ENCODE measurements at regions not wholly inside any gene's neighbourhood (a gene's known extent, or its start where the extent isn't known, plus 50 kb on each side); places are given as distances from the start of the nearest gene placed in this dataset.

DNA sequence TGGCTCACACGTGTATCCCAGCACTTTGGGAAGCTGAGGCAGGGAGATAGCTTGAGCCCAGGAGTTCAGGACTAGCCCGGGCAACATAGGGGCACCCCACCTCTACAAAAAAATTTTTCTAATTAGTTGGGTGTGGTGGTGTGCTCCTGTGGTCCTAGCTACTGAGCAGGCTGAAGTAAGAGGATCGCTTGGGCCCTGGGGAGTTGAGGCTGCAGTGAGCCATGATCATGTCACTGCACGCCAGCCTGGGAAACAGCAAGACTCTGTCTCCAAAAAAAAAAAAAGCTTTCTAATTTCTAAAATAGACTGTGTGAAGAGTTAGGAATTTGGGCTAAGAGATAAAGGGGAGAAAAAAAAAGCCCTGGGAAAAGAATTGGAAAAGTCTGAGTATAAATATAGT is 51.9 kb upstream of the NAB1 start:
- TF ChIP-seq, protein P1, sequence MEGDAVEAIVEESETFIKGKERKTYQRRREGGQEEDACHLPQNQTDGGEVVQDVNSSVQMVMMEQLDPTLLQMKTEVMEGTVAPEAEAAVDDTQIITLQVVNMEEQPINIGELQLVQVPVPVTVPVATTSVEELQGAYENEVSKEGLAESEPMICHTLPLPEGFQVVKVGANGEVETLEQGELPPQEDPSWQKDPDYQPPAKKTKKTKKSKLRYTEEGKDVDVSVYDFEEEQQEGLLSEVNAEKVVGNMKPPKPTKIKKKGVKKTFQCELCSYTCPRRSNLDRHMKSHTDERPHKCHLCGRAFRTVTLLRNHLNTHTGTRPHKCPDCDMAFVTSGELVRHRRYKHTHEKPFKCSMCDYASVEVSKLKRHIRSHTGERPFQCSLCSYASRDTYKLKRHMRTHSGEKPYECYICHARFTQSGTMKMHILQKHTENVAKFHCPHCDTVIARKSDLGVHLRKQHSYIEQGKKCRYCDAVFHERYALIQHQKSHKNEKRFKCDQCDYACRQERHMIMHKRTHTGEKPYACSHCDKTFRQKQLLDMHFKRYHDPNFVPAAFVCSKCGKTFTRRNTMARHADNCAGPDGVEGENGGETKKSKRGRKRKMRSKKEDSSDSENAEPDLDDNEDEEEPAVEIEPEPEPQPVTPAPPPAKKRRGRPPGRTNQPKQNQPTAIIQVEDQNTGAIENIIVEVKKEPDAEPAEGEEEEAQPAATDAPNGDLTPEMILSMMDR (tag by site-specific recombination; IDR thresholded peaks at IDR 0.05): no peak
- TF ChIP-seq, protein P2, sequence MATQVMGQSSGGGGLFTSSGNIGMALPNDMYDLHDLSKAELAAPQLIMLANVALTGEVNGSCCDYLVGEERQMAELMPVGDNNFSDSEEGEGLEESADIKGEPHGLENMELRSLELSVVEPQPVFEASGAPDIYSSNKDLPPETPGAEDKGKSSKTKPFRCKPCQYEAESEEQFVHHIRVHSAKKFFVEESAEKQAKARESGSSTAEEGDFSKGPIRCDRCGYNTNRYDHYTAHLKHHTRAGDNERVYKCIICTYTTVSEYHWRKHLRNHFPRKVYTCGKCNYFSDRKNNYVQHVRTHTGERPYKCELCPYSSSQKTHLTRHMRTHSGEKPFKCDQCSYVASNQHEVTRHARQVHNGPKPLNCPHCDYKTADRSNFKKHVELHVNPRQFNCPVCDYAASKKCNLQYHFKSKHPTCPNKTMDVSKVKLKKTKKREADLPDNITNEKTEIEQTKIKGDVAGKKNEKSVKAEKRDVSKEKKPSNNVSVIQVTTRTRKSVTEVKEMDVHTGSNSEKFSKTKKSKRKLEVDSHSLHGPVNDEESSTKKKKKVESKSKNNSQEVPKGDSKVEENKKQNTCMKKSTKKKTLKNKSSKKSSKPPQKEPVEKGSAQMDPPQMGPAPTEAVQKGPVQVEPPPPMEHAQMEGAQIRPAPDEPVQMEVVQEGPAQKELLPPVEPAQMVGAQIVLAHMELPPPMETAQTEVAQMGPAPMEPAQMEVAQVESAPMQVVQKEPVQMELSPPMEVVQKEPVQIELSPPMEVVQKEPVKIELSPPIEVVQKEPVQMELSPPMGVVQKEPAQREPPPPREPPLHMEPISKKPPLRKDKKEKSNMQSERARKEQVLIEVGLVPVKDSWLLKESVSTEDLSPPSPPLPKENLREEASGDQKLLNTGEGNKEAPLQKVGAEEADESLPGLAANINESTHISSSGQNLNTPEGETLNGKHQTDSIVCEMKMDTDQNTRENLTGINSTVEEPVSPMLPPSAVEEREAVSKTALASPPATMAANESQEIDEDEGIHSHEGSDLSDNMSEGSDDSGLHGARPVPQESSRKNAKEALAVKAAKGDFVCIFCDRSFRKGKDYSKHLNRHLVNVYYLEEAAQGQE (tag by site-specific recombination; IDR thresholded peaks at IDR 0.05): no peak
- TF ChIP-seq ZNF621 (tag by site-specific recombination; IDR thresholded peaks at IDR 0.05) (no peak), ZNF776 (tag by site-specific recombination; IDR thresholded peaks at IDR 0.05; ENCODE audit: borderline replicate concordance) (no peak), ZSCAN30 (tag by site-specific recombination; IDR thresholded peaks at IDR 0.05) (no peak), HOXA7 (CRISPR knock-in tag; IDR thresholded peaks at IDR 0.05; ENCODE audit: borderline replicate concordance) (no peak), ZNF174 (tag by site-specific recombination; IDR thresholded peaks at IDR 0.05) (no peak), ZNF274 (IDR thresholded peaks at IDR 0.05; ENCODE audit: low read length) (no peak), ZNF274 (tag by site-specific recombination; IDR thresholded peaks at IDR 0.05; ENCODE audit: borderline replicate concordance) (no peak), ZNF670 (tag by site-specific recombination; IDR thresholded peaks at IDR 0.05; ENCODE audit: low read depth) (no peak)
- TF ChIP-seq, protein P3, sequence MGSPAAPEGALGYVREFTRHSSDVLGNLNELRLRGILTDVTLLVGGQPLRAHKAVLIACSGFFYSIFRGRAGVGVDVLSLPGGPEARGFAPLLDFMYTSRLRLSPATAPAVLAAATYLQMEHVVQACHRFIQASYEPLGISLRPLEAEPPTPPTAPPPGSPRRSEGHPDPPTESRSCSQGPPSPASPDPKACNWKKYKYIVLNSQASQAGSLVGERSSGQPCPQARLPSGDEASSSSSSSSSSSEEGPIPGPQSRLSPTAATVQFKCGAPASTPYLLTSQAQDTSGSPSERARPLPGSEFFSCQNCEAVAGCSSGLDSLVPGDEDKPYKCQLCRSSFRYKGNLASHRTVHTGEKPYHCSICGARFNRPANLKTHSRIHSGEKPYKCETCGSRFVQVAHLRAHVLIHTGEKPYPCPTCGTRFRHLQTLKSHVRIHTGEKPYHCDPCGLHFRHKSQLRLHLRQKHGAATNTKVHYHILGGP (tag by site-specific recombination; IDR thresholded peaks at IDR 0.05): no peak
- TF ChIP-seq, protein P4, sequence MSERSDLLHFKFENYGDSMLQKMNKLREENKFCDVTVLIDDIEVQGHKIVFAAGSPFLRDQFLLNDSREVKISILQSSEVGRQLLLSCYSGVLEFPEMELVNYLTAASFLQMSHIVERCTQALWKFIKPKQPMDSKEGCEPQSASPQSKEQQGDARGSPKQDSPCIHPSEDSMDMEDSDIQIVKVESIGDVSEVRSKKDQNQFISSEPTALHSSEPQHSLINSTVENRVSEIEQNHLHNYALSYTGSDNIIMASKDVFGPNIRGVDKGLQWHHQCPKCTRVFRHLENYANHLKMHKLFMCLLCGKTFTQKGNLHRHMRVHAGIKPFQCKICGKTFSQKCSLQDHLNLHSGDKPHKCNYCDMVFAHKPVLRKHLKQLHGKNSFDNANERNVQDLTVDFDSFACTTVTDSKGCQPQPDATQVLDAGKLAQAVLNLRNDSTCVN (tag by site-specific recombination; optimal IDR thresholded peaks at IDR 0.05): no peak
- TF ChIP-seq, protein P5, sequence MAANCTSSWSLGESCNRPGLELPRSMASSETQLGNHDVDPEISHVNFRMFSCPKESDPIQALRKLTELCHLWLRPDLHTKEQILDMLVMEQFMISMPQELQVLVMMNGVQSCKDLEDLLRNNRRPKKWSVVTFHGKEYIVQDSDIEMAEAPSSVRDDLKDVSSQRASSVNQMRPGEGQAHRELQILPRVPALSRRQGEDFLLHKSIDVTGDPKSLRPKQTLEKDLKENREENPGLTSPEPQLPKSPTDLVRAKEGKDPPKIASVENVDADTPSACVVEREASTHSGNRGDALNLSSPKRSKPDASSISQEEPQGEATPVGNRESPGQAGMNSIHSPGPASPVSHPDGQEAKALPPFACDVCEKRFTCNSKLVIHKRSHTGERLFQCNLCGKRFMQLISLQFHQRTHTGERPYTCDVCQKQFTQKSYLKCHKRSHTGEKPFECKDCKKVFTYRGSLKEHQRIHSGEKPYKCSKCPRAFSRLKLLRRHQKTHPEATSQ (tag by site-specific recombination; IDR thresholded peaks at IDR 0.05): no peak
- TF ChIP-seq, protein P6, sequence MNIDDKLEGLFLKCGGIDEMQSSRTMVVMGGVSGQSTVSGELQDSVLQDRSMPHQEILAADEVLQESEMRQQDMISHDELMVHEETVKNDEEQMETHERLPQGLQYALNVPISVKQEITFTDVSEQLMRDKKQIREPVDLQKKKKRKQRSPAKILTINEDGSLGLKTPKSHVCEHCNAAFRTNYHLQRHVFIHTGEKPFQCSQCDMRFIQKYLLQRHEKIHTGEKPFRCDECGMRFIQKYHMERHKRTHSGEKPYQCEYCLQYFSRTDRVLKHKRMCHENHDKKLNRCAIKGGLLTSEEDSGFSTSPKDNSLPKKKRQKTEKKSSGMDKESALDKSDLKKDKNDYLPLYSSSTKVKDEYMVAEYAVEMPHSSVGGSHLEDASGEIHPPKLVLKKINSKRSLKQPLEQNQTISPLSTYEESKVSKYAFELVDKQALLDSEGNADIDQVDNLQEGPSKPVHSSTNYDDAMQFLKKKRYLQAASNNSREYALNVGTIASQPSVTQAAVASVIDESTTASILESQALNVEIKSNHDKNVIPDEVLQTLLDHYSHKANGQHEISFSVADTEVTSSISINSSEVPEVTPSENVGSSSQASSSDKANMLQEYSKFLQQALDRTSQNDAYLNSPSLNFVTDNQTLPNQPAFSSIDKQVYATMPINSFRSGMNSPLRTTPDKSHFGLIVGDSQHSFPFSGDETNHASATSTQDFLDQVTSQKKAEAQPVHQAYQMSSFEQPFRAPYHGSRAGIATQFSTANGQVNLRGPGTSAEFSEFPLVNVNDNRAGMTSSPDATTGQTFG (tag by site-specific recombination; IDR thresholded peaks at IDR 0.05; ENCODE audit: borderline replicate concordance): no peak

Measured in HEK293 (cell line).